Epithelial cell of esophagus (primary cell): ENCODE measurements at regions not wholly inside any gene's neighbourhood (a gene's known extent, or its start where the extent isn't known, plus 50 kb on each side); places are given as distances from the start of the nearest gene placed in this dataset.

Experiments
- DNase-seq: peaks from one replicate; pipeline ENCODE4 v3.0.0; 2010; ENCODE audit warnings: low read depth
- H3K4me3 ChIP-seq: 2 replicates; pipeline ENCODE4 v1.5.1; 2011; ENCODE audit warnings: mild to moderate bottlenecking, low read length, control low read depth
- TF ChIP-seq, protein P1 (sequence below): IDR thresholded peaks from 2 replicates; pipeline ENCODE4 v1.5.1; 2011; ENCODE audit warnings: low read depth, mild to moderate bottlenecking, low read length, control low read depth, inconsistent platforms; ENCODE audit not compliant: insufficient read depth; ENCODE audit errors: missing control alignments

GRCh38 chrX:46366381-46367207 lies 178.6 kb downstream of the ZNF674 start:
- no peak overlapping the region for H3K4me3 ChIP-seq
- DNase-seq, result no peak
- TF ChIP-seq, protein P1, sequence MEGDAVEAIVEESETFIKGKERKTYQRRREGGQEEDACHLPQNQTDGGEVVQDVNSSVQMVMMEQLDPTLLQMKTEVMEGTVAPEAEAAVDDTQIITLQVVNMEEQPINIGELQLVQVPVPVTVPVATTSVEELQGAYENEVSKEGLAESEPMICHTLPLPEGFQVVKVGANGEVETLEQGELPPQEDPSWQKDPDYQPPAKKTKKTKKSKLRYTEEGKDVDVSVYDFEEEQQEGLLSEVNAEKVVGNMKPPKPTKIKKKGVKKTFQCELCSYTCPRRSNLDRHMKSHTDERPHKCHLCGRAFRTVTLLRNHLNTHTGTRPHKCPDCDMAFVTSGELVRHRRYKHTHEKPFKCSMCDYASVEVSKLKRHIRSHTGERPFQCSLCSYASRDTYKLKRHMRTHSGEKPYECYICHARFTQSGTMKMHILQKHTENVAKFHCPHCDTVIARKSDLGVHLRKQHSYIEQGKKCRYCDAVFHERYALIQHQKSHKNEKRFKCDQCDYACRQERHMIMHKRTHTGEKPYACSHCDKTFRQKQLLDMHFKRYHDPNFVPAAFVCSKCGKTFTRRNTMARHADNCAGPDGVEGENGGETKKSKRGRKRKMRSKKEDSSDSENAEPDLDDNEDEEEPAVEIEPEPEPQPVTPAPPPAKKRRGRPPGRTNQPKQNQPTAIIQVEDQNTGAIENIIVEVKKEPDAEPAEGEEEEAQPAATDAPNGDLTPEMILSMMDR, result no peak

GRCh38 chrX:46354481-46354880 lies 190.7 kb downstream of the ZNF674 start:
- TF ChIP-seq, protein P1, result no peak
- DNase-seq, result no peak
- no peak overlapping the region for H3K4me3 ChIP-seq

DNA sequence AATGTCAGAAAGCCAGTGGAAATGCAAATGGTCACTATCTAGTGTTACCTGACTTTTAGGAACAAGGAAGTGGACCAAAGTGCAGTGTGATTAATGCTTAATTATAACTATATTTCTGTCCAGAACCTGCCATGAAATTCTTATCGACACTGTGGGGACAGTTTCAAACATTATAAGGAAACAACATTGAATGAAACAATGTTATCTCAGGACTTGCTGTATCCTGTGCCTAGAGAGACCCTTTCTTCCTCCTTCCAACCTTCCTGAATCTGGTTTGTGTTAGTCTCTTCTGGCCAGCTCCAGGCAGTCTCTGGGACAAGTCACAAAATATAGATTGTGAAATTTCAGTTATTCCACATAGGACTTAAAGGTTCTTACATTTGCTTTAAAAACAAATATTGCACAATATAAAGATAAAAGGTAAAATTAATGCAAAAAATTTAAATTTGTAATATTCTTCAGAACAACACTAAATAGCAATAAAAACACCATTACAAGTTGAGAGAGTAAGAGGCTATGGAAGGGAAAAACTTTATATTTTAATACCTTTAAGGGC lies 203.4 kb downstream of the ZNF674 start:
- H3K4me3 ChIP-seq, result no peak overlapping the region
- no peak for DNase-seq
- TF ChIP-seq, protein P1, result no peak

DNA sequence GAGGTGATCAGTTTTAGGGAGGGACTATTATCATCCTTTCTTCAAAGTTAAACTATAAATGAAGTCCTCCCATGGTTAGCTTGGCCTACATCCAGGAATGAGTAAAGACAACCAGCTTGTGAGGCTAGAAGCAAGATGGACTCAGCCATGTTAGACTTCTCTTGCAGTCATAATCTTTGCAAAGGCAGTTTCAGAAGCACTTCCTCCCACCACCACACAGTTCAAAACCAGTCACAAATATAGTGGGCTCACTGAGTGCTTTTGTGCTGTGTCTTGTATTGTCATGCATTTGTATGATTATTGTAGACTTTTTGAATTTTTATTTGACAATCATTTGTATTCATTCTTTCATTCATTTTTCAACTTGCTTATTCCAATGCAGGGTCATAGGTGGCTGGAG lies 204.5 kb downstream of the ZNF674 start:
- TF ChIP-seq, protein P1, result no peak
- no peak for DNase-seq
- H3K4me3 ChIP-seq, result no peak overlapping the region

DNA sequence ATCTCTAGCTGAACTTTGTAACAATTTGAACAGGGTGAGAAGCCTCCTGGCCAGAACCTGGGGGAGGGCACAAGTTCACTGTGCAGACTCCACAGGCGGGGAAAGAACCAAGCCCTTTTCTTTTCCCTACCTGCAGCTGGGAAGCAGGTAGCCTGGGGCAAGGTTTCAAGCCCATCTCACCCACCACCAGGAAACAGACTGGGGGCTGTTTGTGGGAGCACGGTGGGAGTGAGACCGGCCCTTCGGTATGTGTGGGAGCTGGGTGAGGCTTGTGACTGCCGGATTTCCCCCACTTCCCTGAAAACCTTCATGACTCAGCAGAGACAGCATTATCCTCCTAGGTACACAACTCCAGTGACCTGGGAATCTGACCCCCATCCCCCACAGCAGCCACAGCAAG lies 211.7 kb downstream of the ZNF674 start:
- peak; percentile 84 for DNase-seq
- TF ChIP-seq, protein P1, result no peak
- no peak overlapping the region for H3K4me3 ChIP-seq

DNA sequence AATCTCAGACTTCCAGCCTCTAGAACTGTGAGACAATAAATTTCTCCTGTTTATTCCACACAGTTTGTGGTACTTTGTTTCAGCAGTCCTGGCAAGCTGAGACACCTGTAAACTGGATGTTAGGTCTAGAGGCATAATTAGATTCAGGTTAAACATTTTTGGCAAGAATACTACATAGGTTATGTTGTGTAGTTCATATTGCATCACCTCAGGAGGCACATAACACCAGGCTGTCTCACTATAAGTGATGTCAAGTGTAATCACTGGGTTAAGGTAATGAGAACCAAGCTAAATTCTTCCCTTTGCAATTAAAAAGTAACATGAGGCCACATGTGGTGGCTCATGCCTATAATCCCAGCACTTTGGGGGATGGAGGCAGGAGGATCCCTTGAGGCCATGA lies 214.2 kb downstream of the ZNF674 start:
- no peak overlapping the region for H3K4me3 ChIP-seq
- TF ChIP-seq, protein P1, result no peak
- DNase-seq, result peak; percentile 84
